SK-N-SH (cell line): ENCODE measurements at regions not wholly inside any gene's neighbourhood (a gene's known extent, or its start where the extent isn't known, plus 50 kb on each side); places are given as distances from the start of the nearest gene placed in this dataset.

Experiments
- CTCF ChIA-PET: fragments of 300-600, 350-600 bp; formaldehyde crosslinking; extraction: SDS; loops from one replicate; lab custom pipeline; 2021; lab: Yijun Ruan, JAX
- POLR2A ChIA-PET: fragments of 350-600 bp; sonication (Branson Sonifier 250); formaldehyde crosslinking; extraction: SDS; loops from one replicate; lab custom pipeline; 2020; ENCODE audit warnings: antibody characterized with exemption, inconsistent platforms; lab: Yijun Ruan, JAX
- DNase-seq: peaks from one replicate; pipeline ENCODE4 v3.0.0; 2012
- H2AFZ ChIP-seq: fragments of 200-600 bp; sonication (generic); 2 replicates; pipeline ENCODE4 v1.8.1; 2016; ENCODE audit warnings: antibody characterized with exemption, mild to moderate bottlenecking, low read depth
- H3F3A ChIP-seq: fragments of 200-600 bp; sonication (generic); replicated peaks from 2 replicates; pipeline ENCODE3; 2016; ENCODE audit warnings: antibody characterized with exemption, mild to moderate bottlenecking; ENCODE audit not compliant: insufficient read depth
- H3K27ac ChIP-seq, 2 experiments: fragments of 200-500 bp in 1 of 2; fragments of 200-600 bp in 1 of 2; sonication (Bioruptor generic) in 1 of 2; sonication (generic), shearing (Covaris generic) in 1 of 2; 2 replicates each; pipeline versions ENCODE4 v1.5.1 to v1.6.1; 2014 to 2016; ENCODE audit warnings: low read depth in 2 of 2, inconsistent platforms in 1 of 2, low read length in 1 of 2, mild to moderate bottlenecking in 1 of 2, mixed read lengths in 1 of 2
- H3K27me3 ChIP-seq: fragments of 200-600 bp; sonication (generic), shearing (Covaris generic); 2 replicates; pipeline ENCODE4 v1.6.1; 2016; ENCODE audit warnings: mixed run types; ENCODE audit not compliant: insufficient read depth
- H3K36me3 ChIP-seq, 2 experiments: fragments of 200-500 bp in 1 of 2; fragments of 200-600 bp in 1 of 2; sonication (Bioruptor generic) in 1 of 2; sonication (generic) in 1 of 2; replicated peaks in 1 of 2; 2 replicates each; pipeline versions ENCODE3 to v1.5.1; 2014 to 2016; ENCODE audit warnings: low read length in 1 of 2, mild to moderate bottlenecking in 1 of 2; ENCODE audit not compliant: insufficient read depth in 2 of 2, control insufficient read depth in 1 of 2
- H3K4me1 ChIP-seq, 2 experiments: fragments of 200-500 bp in 1 of 2; fragments of 200-600 bp in 1 of 2; sonication (Bioruptor generic) in 1 of 2; sonication (generic), shearing (Covaris generic) in 1 of 2; 2 replicates each; pipeline versions ENCODE4 v1.5.1 to v1.6.1; 2014 to 2016; ENCODE audit warnings: low read depth in 1 of 2, low read length in 1 of 2, mixed run types in 1 of 2; ENCODE audit not compliant: insufficient read depth in 2 of 2, control insufficient read depth in 1 of 2
- H3K4me2 ChIP-seq: fragments of 200-600 bp; sonication (generic), shearing (Covaris generic); 2 replicates; pipeline ENCODE4 v1.6.1; 2017; ENCODE audit warnings: mixed run types
- H3K4me3 ChIP-seq, 2 experiments: fragments of 200-500 bp in 1 of 2; fragments of 200-600 bp in 1 of 2; sonication (Bioruptor generic) in 1 of 2; sonication (generic), shearing (Covaris generic) in 1 of 2; 2 replicates each; pipeline versions ENCODE4 v1.5.1 to v1.8.1; 2014 to 2016; ENCODE audit warnings: low read depth in 2 of 2, inconsistent platforms in 1 of 2, low read length in 1 of 2, mild to moderate bottlenecking in 1 of 2, mixed read lengths in 1 of 2, moderate library complexity in 1 of 2
- H3K79me2 ChIP-seq: fragments of 200-600 bp; sonication (generic); 2 replicates; pipeline ENCODE4 v1.8.1; 2017; ENCODE audit warnings: mild to moderate bottlenecking; ENCODE audit not compliant: insufficient read depth
- H3K9ac ChIP-seq: fragments of 200-600 bp; sonication (generic); 2 replicates; pipeline ENCODE4 v1.6.1; 2017; ENCODE audit warnings: mixed run types
- H3K9me2 ChIP-seq: fragments of 200-600 bp; sonication (generic); 2 replicates; pipeline ENCODE4 v1.6.1; 2017; ENCODE audit warnings: mixed run types
- H3K9me3 ChIP-seq: fragments of 200-600 bp; sonication (generic); 2 replicates; pipeline ENCODE4 v1.6.1; 2017; ENCODE audit warnings: mixed run types, mild to moderate bottlenecking, moderate library complexity
- H4K20me1 ChIP-seq: fragments of 200-600 bp; sonication (generic); 2 replicates; pipeline ENCODE4 v1.6.1; 2017; ENCODE audit warnings: mild to moderate bottlenecking, mixed run types; ENCODE audit not compliant: insufficient read depth
- ELF1 ChIP-seq: IDR thresholded peaks from 2 replicates; pipeline ENCODE4 v1.4.0; 2012
- EP300 ChIP-seq, 2 experiments: IDR thresholded peaks; 2 replicates each; pipeline versions ENCODE4 v1.4.0 to v1.6.1; 2012; ENCODE audit warnings: borderline replicate concordance in 1 of 2, low read depth in 1 of 2, low read length in 1 of 2
- FOSL2 ChIP-seq: IDR thresholded peaks from 2 replicates; pipeline ENCODE4 v1.4.0; 2012; ENCODE audit warnings: low read depth, mild to moderate bottlenecking, moderate library complexity, borderline replicate concordance
- FOXJ3 ChIP-seq: sonication (generic); formaldehyde crosslinking; IDR thresholded peaks from 2 replicates; pipeline ENCODE4 v1.5.1; 2020; ENCODE audit warnings: mild to moderate bottlenecking, missing genetic modification reagents
- FOXM1 ChIP-seq: IDR thresholded peaks from 2 replicates; pipeline ENCODE4 v1.4.0; 2012; ENCODE audit warnings: low read depth, mild to moderate bottlenecking
- GABPA ChIP-seq: IDR thresholded peaks from 2 replicates; pipeline ENCODE4 v1.4.0; 2012; ENCODE audit warnings: low read depth, mild to moderate bottlenecking
- GATA2 ChIP-seq: sonication (generic); formaldehyde crosslinking; IDR thresholded peaks from 2 replicates; pipeline ENCODE4 v1.5.0; 2020; ENCODE audit warnings: mild to moderate bottlenecking, missing genetic modification reagents
- JUND ChIP-seq: IDR thresholded peaks from 2 replicates; pipeline ENCODE4 v1.4.0; 2012
- MEF2A ChIP-seq: IDR thresholded peaks from 2 replicates; pipeline ENCODE4 v1.4.0; 2012; ENCODE audit warnings: low read depth, borderline replicate concordance
- MXI1 ChIP-seq: IDR thresholded peaks from 2 replicates; pipeline ENCODE4 v1.6.1; 2012; ENCODE audit warnings: mild to moderate bottlenecking, low read depth, low read length, improper control_type of control experiment
- NFIC ChIP-seq: IDR thresholded peaks from 2 replicates; pipeline ENCODE4 v1.4.0; 2012; ENCODE audit warnings: borderline replicate concordance
- NRF1 ChIP-seq: IDR thresholded peaks from 2 replicates; pipeline ENCODE4 v1.6.1; 2012; ENCODE audit warnings: low read depth, mild to moderate bottlenecking, low read length
- POLR2AphosphoS5 ChIP-seq: IDR thresholded peaks from 2 replicates; pipeline ENCODE4 v1.6.1; 2012; ENCODE audit warnings: low read depth, low read length
- RAD21 ChIP-seq: IDR thresholded peaks from 2 replicates; pipeline ENCODE4 v1.6.1; 2012; ENCODE audit warnings: mild to moderate bottlenecking, low read length
- RFX5 ChIP-seq: IDR thresholded peaks from 2 replicates; pipeline ENCODE4 v1.6.1; 2012; ENCODE audit warnings: mild to moderate bottlenecking, improper control_type of control experiment, low read length
- RXRA ChIP-seq: IDR thresholded peaks from 2 replicates; pipeline ENCODE4 v1.4.0; 2012; ENCODE audit warnings: low read depth, mild to moderate bottlenecking, borderline replicate concordance
- SIN3A ChIP-seq: IDR thresholded peaks from 2 replicates; pipeline ENCODE4 v1.6.1; 2012; ENCODE audit warnings: low read depth, mild to moderate bottlenecking, low read length, moderate library complexity, borderline replicate concordance
- SMC3 ChIP-seq: IDR thresholded peaks from 2 replicates; pipeline ENCODE4 v1.6.1; 2012; ENCODE audit warnings: low read depth, low read length, improper control_type of control experiment
- TAF1 ChIP-seq: IDR thresholded peaks from 2 replicates; pipeline ENCODE4 v1.6.1; 2012; ENCODE audit warnings: low read depth, mild to moderate bottlenecking, low read length, moderate library complexity, borderline replicate concordance
- TCF12 ChIP-seq: IDR thresholded peaks from 2 replicates; pipeline ENCODE4 v1.4.0; 2012
- TEAD4 ChIP-seq: IDR thresholded peaks from 2 replicates; pipeline ENCODE4 v1.4.0; 2012; ENCODE audit warnings: mild to moderate bottlenecking, borderline replicate concordance; ENCODE audit not compliant: insufficient read depth
- WGBS: methylation state at CpG from one replicate; pipeline ENCODE4 v1.1.6; 2017; ENCODE audit warnings: low lambda C conversion rate; 5-methylcytosine and 5-hydroxymethylcytosine counted together
- TF ChIP-seq, protein P1 (sequence below): IDR thresholded peaks from 2 replicates; pipeline ENCODE4 v1.4.0; 2012; ENCODE audit warnings: low read depth
- TF ChIP-seq, protein P2 (sequence below): IDR thresholded peaks from 2 replicates; pipeline ENCODE4; 2012
- TF ChIP-seq, protein P3 (sequence below): IDR thresholded peaks from 2 replicates; pipeline ENCODE4 v1.4.0; 2012; ENCODE audit warnings: low read depth, borderline replicate concordance
- TF ChIP-seq, protein P4 (sequence below): IDR thresholded peaks from 2 replicates; pipeline ENCODE4 v1.4.0; 2012; ENCODE audit warnings: low read depth, borderline replicate concordance

DNA sequence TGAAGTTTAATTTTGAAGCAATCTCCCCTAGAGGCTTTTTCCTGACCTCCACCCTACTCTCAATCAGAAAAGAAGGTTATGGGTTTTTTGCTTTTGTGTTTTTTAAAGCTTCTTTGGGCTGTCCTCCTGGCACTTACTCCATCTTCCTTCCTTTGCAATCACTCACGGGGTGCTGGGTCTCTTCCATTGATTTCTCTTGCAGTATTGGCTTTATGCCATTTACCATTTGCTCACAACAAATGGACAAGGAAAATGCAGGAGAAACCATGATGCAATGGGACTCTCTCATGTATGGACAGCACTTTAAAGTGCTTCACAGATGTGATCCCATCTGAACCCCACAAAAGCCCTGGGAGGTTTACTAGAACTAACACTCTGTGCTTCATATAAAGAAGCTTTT is 57.5 kb downstream of the SST start:
- no peak overlapping the region for H3K4me3 ChIP-seq
- no peaks in the 10 kb centered on the region; the same call in 1 of the 2 replicates for H3K27me3 ChIP-seq
- no peaks in the 10 kb centered on the region for H3K79me2 ChIP-seq
- H3K9me3 ChIP-seq: no peaks in the 10 kb centered on the region
- H3K36me3 ChIP-seq: no peaks in the 10 kb centered on the region
- no peak overlapping the region for H2AFZ ChIP-seq
- ChIA-PET CTCF (interaction anchor here (1.4 to 3.8 kb wide), 2 partner anchors 58 to 67 kb away, joined by 3 to 21 read pairs; partner anchors contain the start of gene SST), POLR2A (no interaction called here)
- WGBS: 5% methylated on average over 1 of the region's 1 CpG
- no peak overlapping the region for H3K27ac ChIP-seq
- H3K4me1 ChIP-seq: no peaks in the 10 kb centered on the region
- no peaks in the 10 kb centered on the region for H3K9me2 ChIP-seq
- DNase-seq: no peak
- TF ChIP-seq, protein P1, sequence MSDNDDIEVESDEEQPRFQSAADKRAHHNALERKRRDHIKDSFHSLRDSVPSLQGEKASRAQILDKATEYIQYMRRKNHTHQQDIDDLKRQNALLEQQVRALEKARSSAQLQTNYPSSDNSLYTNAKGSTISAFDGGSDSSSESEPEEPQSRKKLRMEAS: no peak
- TF ChIP-seq JUND (no peak), POLR2AphosphoS5 (no peak), FOSL2 (no peak), NFIC (no peak), ELF1 (no peak), GATA2 (CRISPR knock-in tag) (no peak), TCF12 (no peak), NRF1 (no peak), RAD21 (no peak), TEAD4 (no peak), RXRA (no peak), FOXM1 (no peak)
- TF ChIP-seq, protein P2, sequence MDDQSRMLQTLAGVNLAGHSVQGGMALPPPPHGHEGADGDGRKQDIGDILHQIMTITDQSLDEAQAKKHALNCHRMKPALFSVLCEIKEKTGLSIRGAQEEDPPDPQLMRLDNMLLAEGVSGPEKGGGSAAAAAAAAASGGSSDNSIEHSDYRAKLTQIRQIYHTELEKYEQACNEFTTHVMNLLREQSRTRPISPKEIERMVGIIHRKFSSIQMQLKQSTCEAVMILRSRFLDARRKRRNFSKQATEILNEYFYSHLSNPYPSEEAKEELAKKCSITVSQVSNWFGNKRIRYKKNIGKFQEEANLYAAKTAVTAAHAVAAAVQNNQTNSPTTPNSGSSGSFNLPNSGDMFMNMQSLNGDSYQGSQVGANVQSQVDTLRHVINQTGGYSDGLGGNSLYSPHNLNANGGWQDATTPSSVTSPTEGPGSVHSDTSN: no peak
- TF ChIP-seq, protein P3, sequence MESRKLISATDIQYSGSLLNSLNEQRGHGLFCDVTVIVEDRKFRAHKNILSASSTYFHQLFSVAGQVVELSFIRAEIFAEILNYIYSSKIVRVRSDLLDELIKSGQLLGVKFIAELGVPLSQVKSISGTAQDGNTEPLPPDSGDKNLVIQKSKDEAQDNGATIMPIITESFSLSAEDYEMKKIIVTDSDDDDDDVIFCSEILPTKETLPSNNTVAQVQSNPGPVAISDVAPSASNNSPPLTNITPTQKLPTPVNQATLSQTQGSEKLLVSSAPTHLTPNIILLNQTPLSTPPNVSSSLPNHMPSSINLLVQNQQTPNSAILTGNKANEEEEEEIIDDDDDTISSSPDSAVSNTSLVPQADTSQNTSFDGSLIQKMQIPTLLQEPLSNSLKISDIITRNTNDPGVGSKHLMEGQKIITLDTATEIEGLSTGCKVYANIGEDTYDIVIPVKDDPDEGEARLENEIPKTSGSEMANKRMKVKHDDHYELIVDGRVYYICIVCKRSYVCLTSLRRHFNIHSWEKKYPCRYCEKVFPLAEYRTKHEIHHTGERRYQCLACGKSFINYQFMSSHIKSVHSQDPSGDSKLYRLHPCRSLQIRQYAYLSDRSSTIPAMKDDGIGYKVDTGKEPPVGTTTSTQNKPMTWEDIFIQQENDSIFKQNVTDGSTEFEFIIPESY: no peak
- H3K4me2 ChIP-seq: no peak overlapping the region
- no peak overlapping the region for H3K9ac ChIP-seq
- no peaks in the 10 kb centered on the region for H3F3A ChIP-seq
- H4K20me1 ChIP-seq: no peaks in the 10 kb centered on the region

DNA sequence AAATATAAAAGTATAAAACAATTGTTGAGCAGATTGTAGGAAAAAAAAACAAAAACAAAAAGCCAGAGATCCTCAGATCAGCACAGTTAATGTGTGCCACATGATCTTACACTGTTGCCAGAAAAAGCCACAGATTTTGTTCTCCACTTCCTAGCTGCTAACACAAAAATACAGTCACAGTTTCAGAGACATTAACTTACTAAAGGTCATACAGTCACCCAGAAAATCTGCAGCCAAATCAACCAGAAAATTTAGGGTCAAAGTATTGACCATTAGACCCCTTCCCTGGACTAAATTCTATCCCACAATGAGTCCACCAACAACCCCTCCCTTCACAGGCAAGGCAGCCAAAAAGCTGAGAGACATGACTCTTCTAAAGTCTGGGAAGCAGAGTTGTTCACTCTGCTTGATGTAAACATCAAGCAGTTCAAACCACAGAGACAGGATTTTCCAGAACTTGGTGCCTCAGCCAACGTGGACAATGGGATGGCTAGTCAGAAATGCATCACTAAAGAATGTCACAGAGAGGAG is 59.1 kb downstream of the SST start:
- no peak overlapping the region for H3K4me2 ChIP-seq
- TF ChIP-seq SIN3A: no peak
- TF ChIP-seq TAF1: no peak
- no peak for TF ChIP-seq JUND
- TF ChIP-seq FOSL2: no peak
- TF ChIP-seq GABPA: no peak
- TF ChIP-seq MXI1: no peak
- TF ChIP-seq FOXM1: no peak
- no peak for TF ChIP-seq EP300 (IDR thresholded peaks at IDR 0.05; ENCODE audit: borderline replicate concordance in 1 of 2, low read depth in 1 of 2, low read length in 1 of 2)
- no peak for TF ChIP-seq FOXJ3 (CRISPR knock-in tag)
- no peak for TF ChIP-seq RFX5
- TF ChIP-seq, protein P4, sequence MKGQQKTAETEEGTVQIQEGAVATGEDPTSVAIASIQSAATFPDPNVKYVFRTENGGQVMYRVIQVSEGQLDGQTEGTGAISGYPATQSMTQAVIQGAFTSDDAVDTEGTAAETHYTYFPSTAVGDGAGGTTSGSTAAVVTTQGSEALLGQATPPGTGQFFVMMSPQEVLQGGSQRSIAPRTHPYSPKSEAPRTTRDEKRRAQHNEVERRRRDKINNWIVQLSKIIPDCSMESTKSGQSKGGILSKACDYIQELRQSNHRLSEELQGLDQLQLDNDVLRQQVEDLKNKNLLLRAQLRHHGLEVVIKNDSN: no peak
- no peak for TF ChIP-seq NRF1
- TF ChIP-seq GATA2 (CRISPR knock-in tag): no peak
- TF ChIP-seq SMC3: no peak
- no peak for TF ChIP-seq TCF12
- no peak for TF ChIP-seq MEF2A

More for the DNA sequence above, 59.1 kb downstream of the SST start:
- ChIA-PET CTCF (interaction anchor here (1.0 to 3.8 kb wide), 2 partner anchors 68 to 104 kb away, joined by 3 to 21 read pairs; no protein-coding TSS in a partner anchor), POLR2A (no interaction called here)
- 0% methylated on average over 1 of the region's 1 CpG for WGBS
- no peaks in the 10 kb centered on the region for H3K9me2 ChIP-seq
- no peaks in the 10 kb centered on the region for H3K9me3 ChIP-seq
- H3K9ac ChIP-seq: no peak overlapping the region
- H3F3A ChIP-seq: no peaks in the 10 kb centered on the region
- H3K4me3 ChIP-seq: no peak overlapping the region
- H3K27me3 ChIP-seq: no peaks in the 10 kb centered on the region; the same call in 1 of the 2 replicates
- no peaks in the 10 kb centered on the region for H3K79me2 ChIP-seq
- no peak overlapping the region for H3K27ac ChIP-seq
- no peaks in the 10 kb centered on the region for H3K4me1 ChIP-seq
- H3K36me3 ChIP-seq: no peaks in the 10 kb centered on the region
- DNase-seq: no peak
- no peak overlapping the region for H2AFZ ChIP-seq
- no peaks in the 10 kb centered on the region for H4K20me1 ChIP-seq
